ENCODE measurements at regions not wholly inside any gene's neighbourhood (a gene's known extent, or its start where the extent isn't known, plus 50 kb on each side); places are given as distances from the start of the nearest gene placed in this dataset.

DNA sequence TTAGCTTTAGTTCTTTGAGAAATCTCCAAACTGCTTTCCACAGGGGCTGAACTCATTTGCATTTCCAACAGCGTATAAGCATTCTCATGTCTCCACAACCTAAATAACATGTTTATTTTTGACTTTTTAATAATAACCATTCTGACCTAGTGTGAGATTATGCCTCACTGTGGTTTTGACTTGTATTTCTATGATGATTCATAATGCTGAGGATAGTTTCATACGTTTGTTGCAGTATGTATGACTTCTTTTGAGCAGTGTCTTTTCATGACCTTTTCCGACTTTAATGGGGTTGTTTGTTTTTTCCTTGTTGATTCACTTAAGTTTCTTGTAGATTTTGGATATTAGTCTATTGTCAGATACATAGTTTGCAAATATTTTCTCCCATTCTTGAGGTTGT, 1833.0 kb upstream of the PCDH10 start:
- no peaks in the 10 kb centered on the region for H3K9me3 ChIP-seq (replicated peaks; ENCODE audit: control insufficient read depth, insufficient read depth, low read length)
- intact Hi-C loops (cut with micrococcal nuclease; ENCODE audit: unreplicated experiment) (no loop called here), in situ Hi-C loops (cut with MboI) (no loop called here)
- H3K4me3 ChIP-seq, result no peak overlapping the region
- ChIA-PET CTCF (no interaction called here), POLR2A (no interaction called here), SMC1A (ENCODE audit: uncharacterized antibody, unreplicated experiment) (interaction anchor here (0.6 kb wide), 1 partner anchor 184 kb away, joined by 3 read pairs; no protein-coding TSS in a partner anchor), RAD21 (ENCODE audit: unreplicated experiment) (no interaction called here)
- no peaks in the 10 kb centered on the region for H4K20me1 ChIP-seq (ENCODE audit: control insufficient read depth, insufficient read depth)
- no peak for DNase-seq (ENCODE audit: low read depth, low spot score)
- no peak overlapping the region for H3K27ac ChIP-seq (ENCODE audit: control insufficient read depth, insufficient read depth)
- WGBS (ENCODE audit: insufficient coverage, insufficient replicate concordance, low lambda C conversion rate, missing lambda C conversion rate), result 29% methylated on average over 3 of the region's 3 CpGs
- H3K9ac ChIP-seq (ENCODE audit: control insufficient read depth, insufficient read depth, low read length), result no peak overlapping the region
- TF ChIP-seq, protein P1, sequence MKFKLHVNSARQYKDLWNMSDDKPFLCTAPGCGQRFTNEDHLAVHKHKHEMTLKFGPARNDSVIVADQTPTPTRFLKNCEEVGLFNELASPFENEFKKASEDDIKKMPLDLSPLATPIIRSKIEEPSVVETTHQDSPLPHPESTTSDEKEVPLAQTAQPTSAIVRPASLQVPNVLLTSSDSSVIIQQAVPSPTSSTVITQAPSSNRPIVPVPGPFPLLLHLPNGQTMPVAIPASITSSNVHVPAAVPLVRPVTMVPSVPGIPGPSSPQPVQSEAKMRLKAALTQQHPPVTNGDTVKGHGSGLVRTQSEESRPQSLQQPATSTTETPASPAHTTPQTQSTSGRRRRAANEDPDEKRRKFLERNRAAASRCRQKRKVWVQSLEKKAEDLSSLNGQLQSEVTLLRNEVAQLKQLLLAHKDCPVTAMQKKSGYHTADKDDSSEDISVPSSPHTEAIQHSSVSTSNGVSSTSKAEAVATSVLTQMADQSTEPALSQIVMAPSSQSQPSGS (IDR thresholded peaks at IDR 0.05; ENCODE audit: low read length), result peak; percentile 51; the same call in 1 of the 2 replicates
- TF ChIP-seq RUNX3 (IDR thresholded peaks at IDR 0.05; ENCODE audit: low read length), result peak; percentile 71
- no peak for TF ChIP-seq RCOR1 (conservative IDR thresholded peaks at IDR 0.05; ENCODE audit: low read depth, low read length)
- TF ChIP-seq, protein P2, sequence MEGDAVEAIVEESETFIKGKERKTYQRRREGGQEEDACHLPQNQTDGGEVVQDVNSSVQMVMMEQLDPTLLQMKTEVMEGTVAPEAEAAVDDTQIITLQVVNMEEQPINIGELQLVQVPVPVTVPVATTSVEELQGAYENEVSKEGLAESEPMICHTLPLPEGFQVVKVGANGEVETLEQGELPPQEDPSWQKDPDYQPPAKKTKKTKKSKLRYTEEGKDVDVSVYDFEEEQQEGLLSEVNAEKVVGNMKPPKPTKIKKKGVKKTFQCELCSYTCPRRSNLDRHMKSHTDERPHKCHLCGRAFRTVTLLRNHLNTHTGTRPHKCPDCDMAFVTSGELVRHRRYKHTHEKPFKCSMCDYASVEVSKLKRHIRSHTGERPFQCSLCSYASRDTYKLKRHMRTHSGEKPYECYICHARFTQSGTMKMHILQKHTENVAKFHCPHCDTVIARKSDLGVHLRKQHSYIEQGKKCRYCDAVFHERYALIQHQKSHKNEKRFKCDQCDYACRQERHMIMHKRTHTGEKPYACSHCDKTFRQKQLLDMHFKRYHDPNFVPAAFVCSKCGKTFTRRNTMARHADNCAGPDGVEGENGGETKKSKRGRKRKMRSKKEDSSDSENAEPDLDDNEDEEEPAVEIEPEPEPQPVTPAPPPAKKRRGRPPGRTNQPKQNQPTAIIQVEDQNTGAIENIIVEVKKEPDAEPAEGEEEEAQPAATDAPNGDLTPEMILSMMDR (IDR thresholded peaks at IDR 0.05 in 2 of 3, conservative IDR thresholded peaks at IDR 0.05 in 1 of 3; ENCODE audit: control insufficient read depth in 2 of 3, extremely low read depth in 1 of 3, insufficient read depth in 1 of 3, low read depth in 3 of 3, low read length in 3 of 3), result no peak
- 0 out of 2 replicates have a peak, but pooled peaks have one; percentile 13 for TF ChIP-seq JUNB (IDR thresholded peaks at IDR 0.05)
- TF ChIP-seq NFIC (IDR thresholded peaks at IDR 0.05; ENCODE audit: low read depth, low read length), result 0 out of 2 replicates have a peak, but pooled peaks have one; percentile 31
- no peak for TF ChIP-seq PAX5 (IDR thresholded peaks at IDR 0.05; ENCODE audit: borderline replicate concordance, low read depth, low read length)
- no peak overlapping the region for H2AFZ ChIP-seq (ENCODE audit: control insufficient read depth, low read depth, low read length)
- ATAC-seq, result peak; percentile 53
- no peaks in the 10 kb centered on the region for H3K79me2 ChIP-seq (ENCODE audit: control insufficient read depth, insufficient read depth, low read length)
- H3K4me2 ChIP-seq (ENCODE audit: control insufficient read depth, insufficient read depth), result no peak overlapping the region
- no TSS peak for BruUV-seq (replicated peaks)
- H3K27me3 ChIP-seq (replicated peaks in 1 of 2; ENCODE audit: control insufficient read depth in 2 of 2, insufficient read depth in 2 of 2, low read length in 1 of 2), result no peaks in the 10 kb centered on the region
- FAIRE-seq, result no peak
- no peaks in the 10 kb centered on the region for H3K36me3 ChIP-seq (ENCODE audit: control insufficient read depth in 2 of 2, insufficient read depth in 2 of 2, low read length in 1 of 2)
- H3K4me1 ChIP-seq (ENCODE audit: control insufficient read depth, insufficient read depth, low read length), result no peaks in the 10 kb centered on the region

Measured in GM12878 (cell line).